Prostate gland (tissue), 2 donors: ENCODE measurements at regions not wholly inside any gene's neighbourhood (a gene's known extent, or its start where the extent isn't known, plus 50 kb on each side); places are given as distances from the start of the nearest gene placed in this dataset.
"Not testable (repeated sequence)": the region's sequence is repeated elsewhere in the genome, so short reads cannot be mapped to it uniquely, and the experiment has no call there.

Source experiments
- DNase-seq: peaks from one replicate; pipeline ENCODE4 v3.0.0-alpha.2; 2019; ENCODE audit warnings: low spot score
- H3K27ac ChIP-seq, 2 donors: fragments of 200-600 bp; sonication (generic); 2 replicates each; pipeline ENCODE4 v1.5.1; 2017 to 2019
- H3K27me3 ChIP-seq: fragments of 200-600 bp; sonication (generic); replicated peaks from 2 replicates; pipeline ENCODE4 v1.5.1; 2019; ENCODE audit not compliant: insufficient read depth
- H3K36me3 ChIP-seq, 2 donors: fragments of 200-600 bp; sonication (generic); 1 replicate in 1 of 2; 2 replicates in 1 of 2; pipeline versions ENCODE4 v1.5.1 to v1.8.1; 2017 to 2019
- H3K4me1 ChIP-seq: fragments of 200-600 bp; sonication (generic); replicated peaks from 2 replicates; pipeline ENCODE4 v1.5.1; 2019
- H3K4me3 ChIP-seq, 2 donors: fragments of 200-600 bp; sonication (generic); 2 replicates each; pipeline ENCODE4 v1.5.1; 2017 to 2019
- H3K9me3 ChIP-seq: fragments of 200-600 bp; sonication (generic); 2 replicates; pipeline ENCODE4 v1.5.1; 2017
- CTCF ChIP-seq, 4 experiments: fragments of 200-600 bp in 2 of 4; fragments of 450-650 bp in 2 of 4; sonication (generic) in 2 of 4; IDR thresholded peaks; 1 replicate in 3 of 4; 2 replicates in 1 of 4; pipeline ENCODE4 v1.5.1; 2016 to 2019; ENCODE audit warnings: antibody characterized with exemption in 4 of 4, mild to moderate bottlenecking in 2 of 4, moderate library complexity in 2 of 4
- POLR2A ChIP-seq: fragments of 450-650 bp; IDR thresholded peaks from one replicate; pipeline ENCODE4 v1.6.1; 2016; ENCODE audit warnings: antibody characterized with exemption, mild to moderate bottlenecking
- POLR2AphosphoS5 ChIP-seq: sonication (generic); formaldehyde crosslinking; IDR thresholded peaks from one replicate; pipeline ENCODE4 v1.6.1; 2017; ENCODE audit warnings: antibody characterized with exemption
- WGBS: methylation state at CpG from one replicate; pipeline ENCODE4 v1.1.5; 2018; 5-methylcytosine and 5-hydroxymethylcytosine counted together
- intact Hi-C: fragments of 100-400 bp; cut with DNase I; formaldehyde crosslinking; loops from one replicate; pipeline ENCODE4 v1.14.2; 2022

DNA sequence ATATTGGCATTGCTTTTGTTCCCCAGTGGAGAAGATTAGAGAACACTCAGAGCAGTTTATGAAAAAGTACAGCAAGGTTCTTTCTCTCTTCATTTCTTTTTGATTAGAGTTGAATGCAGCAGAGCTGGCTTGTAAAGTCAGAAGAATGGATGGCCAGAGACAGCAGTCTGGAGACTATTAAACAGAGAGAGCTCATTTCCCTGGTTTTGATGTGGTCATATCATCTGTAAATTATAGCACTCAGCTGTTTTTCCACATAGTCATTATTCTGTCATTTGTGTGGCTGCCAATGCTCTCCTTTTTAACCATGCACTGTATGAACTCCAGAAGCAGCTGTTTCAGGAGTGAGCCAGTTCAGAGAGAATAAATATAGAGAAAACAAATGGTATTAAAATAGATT is 177.4 kb upstream of the CRBN start:
- no peaks in the 10 kb centered on the region for H3K4me1 ChIP-seq
- intact Hi-C loops: no loop called here
- H3K27ac ChIP-seq: no peak overlapping the region
- H3K36me3 ChIP-seq: no peaks in the 10 kb centered on the region
- no peak overlapping the region for H3K4me3 ChIP-seq
- TF ChIP-seq POLR2A (no peak), CTCF (IDR thresholded peaks at IDR 0.05) (no peak), POLR2AphosphoS5 (no peak)
- no peaks in the 10 kb centered on the region for H3K9me3 ChIP-seq
- no peak for DNase-seq
- H3K27me3 ChIP-seq: no peaks in the 10 kb centered on the region

- Histone ChIP-seq H3K36me3 (no peaks in the 10 kb centered on the region), H3K9me3 (no peaks in the 10 kb centered on the region), H3K27ac (no peak overlapping the region), H3K4me3 (no peak overlapping the region), H3K4me1 (no peaks in the 10 kb centered on the region), H3K27me3 (no peaks in the 10 kb centered on the region)
- TF ChIP-seq POLR2AphosphoS5: no peak
- no peak for TF ChIP-seq POLR2A
- TF ChIP-seq CTCF (IDR thresholded peaks at IDR 0.05): no peak
- WGBS: 66% methylated on average over 1 of the region's 1 CpG
- DNase-seq: no peak
- intact Hi-C loops: no loop called here
Measured at GRCh38 chr3:3355442-3355841, 176.0 kb upstream of the CRBN start.

DNA sequence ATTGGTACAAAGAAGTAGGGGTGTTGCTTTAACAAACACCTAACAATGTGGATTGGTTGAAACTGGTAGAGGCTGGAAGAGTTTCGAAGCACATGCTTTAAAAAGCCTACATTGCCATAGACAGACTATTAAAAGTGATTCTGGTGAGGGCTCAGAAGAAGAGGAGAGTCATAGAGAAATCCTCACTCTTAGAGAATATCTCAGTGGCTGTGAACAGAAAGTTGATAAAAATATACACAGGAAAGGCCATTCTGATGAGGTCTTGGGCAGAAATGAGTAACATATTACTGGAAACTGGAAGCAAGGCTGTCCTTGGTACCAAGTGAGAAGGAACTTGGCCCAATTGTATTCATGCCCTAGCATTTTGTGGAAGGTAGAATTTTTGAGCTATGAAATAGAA is 173.7 kb upstream of the CRBN start:
- intact Hi-C loops: no loop called here
- Histone ChIP-seq H3K9me3 (no peaks in the 10 kb centered on the region), H3K4me3 (no peak overlapping the region), H3K27me3 (no peaks in the 10 kb centered on the region), H3K4me1 (no peaks in the 10 kb centered on the region), H3K27ac (no peak overlapping the region), H3K36me3 (no peaks in the 10 kb centered on the region)
- 85% methylated on average over 1 of the region's 1 CpG for WGBS
- no peak for DNase-seq
- TF ChIP-seq POLR2AphosphoS5 (no peak), CTCF (IDR thresholded peaks at IDR 0.05) (no peak), POLR2A (no peak)

DNA sequence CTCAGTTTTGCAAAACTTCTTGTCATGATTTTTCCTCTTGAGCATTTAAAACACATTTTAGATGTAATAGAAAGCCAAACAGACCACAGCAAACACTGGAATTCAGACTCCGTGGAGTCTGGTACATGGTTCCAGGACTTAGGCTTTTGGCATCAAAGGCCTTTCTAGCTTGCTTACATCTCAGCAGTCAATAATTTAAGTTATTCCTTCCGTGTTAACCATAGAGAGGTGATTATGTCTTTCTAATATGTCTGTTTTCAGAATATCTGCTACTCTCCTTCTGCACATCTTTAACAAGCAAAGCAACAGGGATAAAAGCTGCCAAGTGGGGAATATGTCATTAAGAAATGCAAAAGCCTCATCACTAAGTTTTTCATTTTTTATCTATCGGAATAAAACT is 171.7 kb upstream of the CRBN start:
- Histone ChIP-seq H3K9me3 (no peaks in the 10 kb centered on the region), H3K4me1 (no peaks in the 10 kb centered on the region), H3K36me3 (no peaks in the 10 kb centered on the region), H3K27me3 (no peaks in the 10 kb centered on the region), H3K4me3 (no peak overlapping the region), H3K27ac (no peak overlapping the region)
- no peak for DNase-seq
- 73% methylated on average over 3 of the region's 3 CpGs for WGBS
- intact Hi-C loops: no loop called here
- TF ChIP-seq CTCF (IDR thresholded peaks at IDR 0.05): no peak
- no peak for TF ChIP-seq POLR2A
- no peak for TF ChIP-seq POLR2AphosphoS5

DNA sequence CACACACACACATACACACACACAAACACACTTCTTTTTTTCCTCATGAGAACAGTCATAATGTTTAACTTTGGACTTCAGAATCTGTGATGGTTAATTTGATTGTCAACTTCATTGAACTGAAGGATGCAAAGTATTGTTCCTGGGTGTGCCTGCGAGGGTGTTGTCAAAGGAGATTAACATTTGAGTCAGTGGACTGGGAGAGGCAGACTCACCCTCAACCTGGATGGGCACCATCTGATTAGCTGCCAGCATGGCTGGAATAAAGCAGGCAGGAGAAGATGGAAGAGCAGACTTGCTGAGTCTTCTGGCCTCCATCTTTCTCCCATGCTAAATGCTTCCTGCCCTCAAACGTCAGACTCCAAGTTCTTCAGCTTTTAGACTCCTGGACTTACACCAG is 167.6 kb upstream of the CRBN start:
- DNase-seq, intact Hi-C loops, H3K27me3 ChIP-seq, H3K4me3 ChIP-seq, H3K9me3 ChIP-seq, H3K36me3 ChIP-seq, H3K27ac ChIP-seq, H3K4me1 ChIP-seq: not testable (repeated sequence)
- 87% methylated on average over 2 of the region's 2 CpGs for WGBS

- Histone ChIP-seq H3K4me1 (no peaks in the 10 kb centered on the region), H3K4me3 (no peak overlapping the region), H3K9me3 (no peaks in the 10 kb centered on the region), H3K36me3 (no peaks in the 10 kb centered on the region), H3K27ac (no peak overlapping the region), H3K27me3 (no peaks in the 10 kb centered on the region)
- no peak for DNase-seq
- TF ChIP-seq CTCF (IDR thresholded peaks at IDR 0.05) (no peak), POLR2AphosphoS5 (no peak), POLR2A (no peak)
- intact Hi-C loops: no loop called here
- WGBS: 59% methylated on average over 2 of the region's 2 CpGs
Measured at GRCh38 chr3:3346556-3346955, 167.1 kb upstream of the CRBN start.
